H1 (cell line): ENCODE measurements at regions not wholly inside any gene's neighbourhood (a gene's known extent, or its start where the extent isn't known, plus 50 kb on each side); places are given as distances from the start of the nearest gene placed in this dataset.

ENCODE experiments used
- CTCF ChIA-PET: fragments of 300-600 bp; sonication (Branson Sonifier 250); formaldehyde crosslinking; loops from one replicate; lab custom pipeline; 2021; ENCODE audit not compliant: partially characterized antibody; lab: Charles Lee
- POLR2A ChIA-PET: fragments of 300-600 bp; sonication (Branson Sonifier 250); formaldehyde crosslinking; loops from one replicate; lab custom pipeline; 2021; ENCODE audit warnings: inconsistent platforms; ENCODE audit not compliant: partially characterized antibody; lab: Charles Lee
- DNase-seq, 2 experiments: peaks; one replicate each; pipeline versions ENCODE4 v3.0.0 to v3.0.0-alpha.2; 2010 to 2022; ENCODE audit warnings: low spot score in 2 of 2, low read depth in 1 of 2, mixed read lengths in 1 of 2
- FAIRE-seq: peaks from 2 replicates; lab custom pipeline; 2011; peaks lifted over from hg19 to GRCh38; lab: Jason Lieb, UNC
- H2AFZ ChIP-seq: 2 replicates; pipeline ENCODE4 v1.8.1; 2012; ENCODE audit warnings: low read length, inconsistent platforms
- H2AK5ac ChIP-seq: 2 replicates; pipeline ENCODE4 v1.6.1; 2013; ENCODE audit warnings: low read depth, low read length
- H2BK120ac ChIP-seq: replicated peaks from 2 replicates; pipeline ENCODE3; 2013; ENCODE audit warnings: low read depth, low read length, inconsistent platforms
- H2BK12ac ChIP-seq: 2 replicates; pipeline ENCODE4 v1.6.1; 2013; ENCODE audit warnings: low read depth, low read length
- H2BK15ac ChIP-seq: 2 replicates; pipeline ENCODE4 v1.6.1; 2013; ENCODE audit warnings: low read length
- H2BK20ac ChIP-seq: 2 replicates; pipeline ENCODE4 v1.6.1; 2013; ENCODE audit warnings: low read length
- H2BK5ac ChIP-seq: 2 replicates; pipeline ENCODE4 v1.6.1; 2013; ENCODE audit warnings: low read depth, low read length
- H3K14ac ChIP-seq: 2 replicates; pipeline ENCODE4 v1.6.1; 2013; ENCODE audit warnings: inconsistent platforms; ENCODE audit not compliant: insufficient read length
- H3K18ac ChIP-seq: 2 replicates; pipeline ENCODE4 v1.6.1; 2013; ENCODE audit warnings: low read length; ENCODE audit errors: extremely low read depth
- H3K23ac ChIP-seq: 2 replicates; pipeline ENCODE4 v1.6.1; 2013; ENCODE audit warnings: inconsistent platforms; ENCODE audit not compliant: insufficient read length
- H3K23me2 ChIP-seq: 2 replicates; pipeline ENCODE4 v1.6.1; 2013; ENCODE audit warnings: low read depth, low read length
- H3K27ac ChIP-seq: 2 replicates; pipeline ENCODE4 v1.6.1; 2011; ENCODE audit warnings: low read depth, low read length, inconsistent platforms
- H3K27me3 ChIP-seq, 4 experiments: replicated peaks in 1 of 4; 1 replicate in 1 of 4; 2 replicates in 3 of 4; pipeline versions ENCODE4 v1.6.1 to v1.8.1; 2011 to 2013; ENCODE audit warnings: low read length in 3 of 4, mild to moderate bottlenecking in 3 of 4, inconsistent platforms in 2 of 4, mixed read lengths in 2 of 4, moderate library complexity in 1 of 4; ENCODE audit not compliant: control insufficient read depth in 3 of 4, insufficient read depth in 3 of 4; ENCODE audit errors: extremely low read depth in 1 of 4
- H3K36me3 ChIP-seq, 4 experiments: 2 replicates each; pipeline versions ENCODE4 v1.6.1 to v1.8.1; 2011 to 2013; ENCODE audit warnings: mild to moderate bottlenecking in 4 of 4, low read length in 3 of 4, moderate library complexity in 2 of 4, control low read depth in 1 of 4, inconsistent platforms in 1 of 4; ENCODE audit not compliant: insufficient read depth in 4 of 4, control insufficient read depth in 2 of 4
- H3K4ac ChIP-seq: replicated peaks from 2 replicates; pipeline ENCODE3; 2013; ENCODE audit warnings: low read length, low read depth, mixed read lengths, inconsistent platforms; ENCODE audit not compliant: insufficient read length
- H3K4me1 ChIP-seq, 4 experiments: replicated peaks in 1 of 4; 1 replicate in 1 of 4; 2 replicates in 3 of 4; pipeline versions ENCODE4 v1.6.1 to v1.8.1; 2011 to 2013; ENCODE audit warnings: low read length in 3 of 4, inconsistent platforms in 2 of 4, mixed read lengths in 1 of 4; ENCODE audit not compliant: insufficient read depth in 4 of 4, control insufficient read depth in 3 of 4
- H3K4me2 ChIP-seq, 2 experiments: 2 replicates each; pipeline versions ENCODE4 v1.6.1 to v1.8.1; 2011 to 2013; ENCODE audit warnings: low read depth in 2 of 2, low read length in 2 of 2, control low read depth in 1 of 2, inconsistent platforms in 1 of 2, mild to moderate bottlenecking in 1 of 2; ENCODE audit not compliant: insufficient read depth in 1 of 2
- H3K4me3 ChIP-seq, 4 experiments: fragments of 200-600, 300-600 bp in 1 of 4; sonication (generic), shearing (Covaris generic), sonication (Bioruptor Twin) in 1 of 4; 2 replicates each; pipeline versions ENCODE4 v1.5.1 to v1.8.1; 2011 to 2016; ENCODE audit warnings: low read length in 4 of 4, low read depth in 3 of 4, control low read depth in 2 of 4, inconsistent platforms in 2 of 4, mild to moderate bottlenecking in 2 of 4, mixed read lengths in 1 of 4, moderate library complexity in 1 of 4; ENCODE audit not compliant: insufficient read depth in 2 of 4; ENCODE audit errors: extremely low read depth in 1 of 4
- H3K56ac ChIP-seq: replicated peaks from 2 replicates; pipeline ENCODE3; 2013; ENCODE audit warnings: low read depth, mild to moderate bottlenecking, mixed read lengths, low read length, inconsistent platforms; ENCODE audit not compliant: insufficient read length
- H3K79me1 ChIP-seq: 2 replicates; pipeline ENCODE4 v1.6.1; 2013; ENCODE audit warnings: low read depth, low read length, control low read depth
- H3K79me2 ChIP-seq, 2 experiments: 2 replicates each; pipeline versions ENCODE4 v1.6.1 to v1.8.1; 2012 to 2013; ENCODE audit warnings: low read length in 2 of 2, mild to moderate bottlenecking in 2 of 2, inconsistent platforms in 1 of 2; ENCODE audit not compliant: insufficient read depth in 2 of 2, control insufficient read depth in 1 of 2
- H3K9ac ChIP-seq, 4 experiments: replicated peaks in 1 of 4; 1 replicate in 1 of 4; 2 replicates in 3 of 4; pipeline versions ENCODE4 v1.6.1 to v1.8.1; 2011 to 2013; ENCODE audit warnings: low read depth in 3 of 4, low read length in 3 of 4, control low read depth in 2 of 4, mild to moderate bottlenecking in 2 of 4, moderate library complexity in 2 of 4, inconsistent platforms in 1 of 4; ENCODE audit errors: extremely low read depth in 1 of 4
- H3K9me3 ChIP-seq, 2 experiments: 2 replicates each; pipeline versions ENCODE4 v1.6.1 to v1.8.1; 2012 to 2013; ENCODE audit warnings: mild to moderate bottlenecking in 2 of 2, moderate library complexity in 2 of 2, control low read depth in 1 of 2, inconsistent platforms in 1 of 2, low read depth in 1 of 2, low read length in 1 of 2, mixed read lengths in 1 of 2; ENCODE audit not compliant: insufficient read depth in 2 of 2
- H4K20me1 ChIP-seq, 2 experiments: replicated peaks in 1 of 2; 2 replicates each; pipeline versions ENCODE3 to v1.8.1; 2011 to 2013; ENCODE audit warnings: inconsistent platforms in 2 of 2, low read length in 2 of 2, mild to moderate bottlenecking in 1 of 2; ENCODE audit not compliant: insufficient read depth in 2 of 2, control insufficient read depth in 1 of 2
- H4K5ac ChIP-seq: 2 replicates; pipeline ENCODE4 v1.6.1; 2013; ENCODE audit warnings: low read length, low read depth, mixed read lengths, inconsistent platforms; ENCODE audit not compliant: insufficient read length
- H4K8ac ChIP-seq: 2 replicates; pipeline ENCODE4 v1.8.0; 2013; ENCODE audit warnings: mild to moderate bottlenecking, moderate library complexity, low read length, inconsistent platforms; ENCODE audit not compliant: insufficient read depth; ENCODE audit errors: extremely low read depth
- H4K91ac ChIP-seq: replicated peaks from 2 replicates; pipeline ENCODE3; 2013; ENCODE audit warnings: low read length, mixed read lengths, inconsistent platforms; ENCODE audit not compliant: insufficient read length
- CBX8 ChIP-seq: fragments of 300-800, 300-1000 bp; sonication (generic); IDR thresholded peaks from 2 replicates; pipeline ENCODE4 v1.7.1; 2016; ENCODE audit warnings: low read depth, low read length, borderline replicate concordance
- CHD1 ChIP-seq: IDR thresholded peaks from 2 replicates; pipeline ENCODE4 v1.6.1; 2012; ENCODE audit warnings: low read depth, low read length, improper control_type of control experiment
- JUN ChIP-seq: IDR thresholded peaks from 2 replicates; pipeline ENCODE4 v1.6.1; 2011; ENCODE audit warnings: low read depth, mild to moderate bottlenecking, improper control_type of control experiment, low read length
- JUND ChIP-seq: IDR thresholded peaks from 2 replicates; pipeline ENCODE4 v1.6.1; 2011; ENCODE audit warnings: mild to moderate bottlenecking, improper control_type of control experiment, low read length
- KDM1A ChIP-seq: fragments of 200-600, 300-600 bp; sonication (generic); IDR thresholded peaks from 2 replicates; pipeline ENCODE4 v1.7.1; 2016; ENCODE audit warnings: mild to moderate bottlenecking, low read length, borderline replicate concordance
- MAFK ChIP-seq: IDR thresholded peaks from 2 replicates; pipeline ENCODE4 v1.6.1; 2012; ENCODE audit warnings: low read depth, mild to moderate bottlenecking, improper control_type of control experiment, low read length
- NANOG ChIP-seq: IDR thresholded peaks from 2 replicates; pipeline ENCODE4 v1.6.1; 2011; ENCODE audit warnings: low read length, low read depth, mild to moderate bottlenecking, inconsistent platforms; ENCODE audit not compliant: insufficient read depth, poor library complexity, severe bottlenecking
- RAD21 ChIP-seq, 2 experiments: IDR thresholded peaks in 1 of 2; conservative IDR thresholded peaks in 1 of 2; 2 replicates each; pipeline ENCODE4 v1.6.1; 2011; ENCODE audit warnings: low read depth in 2 of 2, low read length in 2 of 2, improper control_type of control experiment in 1 of 2, inconsistent platforms in 1 of 2, mild to moderate bottlenecking in 1 of 2, moderate library complexity in 1 of 2
- RNF2 ChIP-seq: fragments of 200-900, 300-1000 bp; sonication (generic); IDR thresholded peaks from 2 replicates; pipeline ENCODE4 v1.7.1; 2016; ENCODE audit warnings: borderline replicate concordance, low read depth, mild to moderate bottlenecking, antibody characterized with exemption, low read length; ENCODE audit not compliant: poor library complexity, severe bottlenecking; ENCODE audit errors: missing control alignments
- RXRA ChIP-seq: IDR thresholded peaks from 2 replicates; pipeline ENCODE4 v1.6.1; 2011; ENCODE audit warnings: low read depth, mild to moderate bottlenecking, low read length, moderate library complexity; ENCODE audit not compliant: insufficient read depth
- SP2 ChIP-seq: IDR thresholded peaks from 2 replicates; pipeline ENCODE4 v1.6.1; 2012; ENCODE audit warnings: mild to moderate bottlenecking, low read length, inconsistent platforms
- SUZ12 ChIP-seq: fragments of 200-600 bp; sonication (generic); IDR thresholded peaks from 2 replicates; pipeline ENCODE4 v1.6.1; 2012; ENCODE audit warnings: mild to moderate bottlenecking, inconsistent platforms, low read length, moderate library complexity, mixed read lengths
- TAF1 ChIP-seq: IDR thresholded peaks from 2 replicates; pipeline ENCODE4 v1.6.1; 2011; ENCODE audit warnings: mild to moderate bottlenecking, low read depth, low read length
- TBP ChIP-seq: IDR thresholded peaks from 2 replicates; pipeline ENCODE4 v1.6.1; 2011; ENCODE audit warnings: low read depth, low read length, improper control_type of control experiment

DNA sequence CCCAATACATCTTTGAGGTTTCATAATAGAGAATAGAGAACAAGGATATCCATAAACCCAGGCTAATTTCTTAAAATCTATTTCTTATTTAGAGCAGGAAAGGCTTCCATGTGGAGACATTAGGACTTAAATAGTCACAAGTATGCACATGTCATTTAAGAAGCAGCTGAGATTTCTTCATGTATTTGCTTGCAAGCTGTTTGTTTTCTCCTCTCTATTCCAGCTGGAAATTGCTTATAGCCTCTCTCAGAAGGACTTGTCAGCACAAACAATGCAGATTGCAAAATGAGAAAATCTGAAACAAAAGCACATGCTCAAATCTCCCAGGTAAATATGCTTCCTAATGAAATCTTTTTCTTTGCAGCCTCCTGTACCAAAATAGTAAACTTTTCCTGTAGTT lies 1473.1 kb downstream of the CDH8 start:
- Histone ChIP-seq H3K56ac (no peak overlapping the region), H3K9me3 (no peaks in the 10 kb centered on the region), H3K9ac (no peak overlapping the region), H3K4ac (no peak overlapping the region), H4K8ac (no peak overlapping the region), H3K36me3 (no peaks in the 10 kb centered on the region), H3K27me3 (no peaks in the 10 kb centered on the region), H2BK12ac (no peak overlapping the region), H3K4me2 (no peak overlapping the region), H2BK20ac (no peak overlapping the region), H3K79me2 (no peaks in the 10 kb centered on the region), H3K4me1 (no peaks in the 10 kb centered on the region), H4K20me1 (no peaks in the 10 kb centered on the region), H2BK120ac (no peak overlapping the region), H2BK5ac (no peak overlapping the region), H3K27ac (no peak overlapping the region), H4K91ac (no peak overlapping the region), H2BK15ac (no peak overlapping the region), H3K23me2 (no peaks in the 10 kb centered on the region), H3K4me3 (no peak overlapping the region), H3K79me1 (no peaks in the 10 kb centered on the region), H3K14ac (no peak overlapping the region), H4K5ac (no peak overlapping the region), H2AK5ac (no peak overlapping the region), H3K18ac (no peak overlapping the region), H2AFZ (no peak overlapping the region), H3K23ac (no peak overlapping the region)
- FAIRE-seq (no peak), DNase-seq (no peak)
- ChIA-PET POLR2A (no interaction called here), CTCF (interaction anchor here (0.6 kb wide), 1 partner anchor 110 kb away, joined by 3 read pairs; no protein-coding TSS in a partner anchor)
- TF ChIP-seq TBP (no peak), NANOG (no peak), CHD1 (no peak), RNF2 (no peak), CBX8 (no peak), MAFK (no peak), RXRA (no peak), RAD21 (IDR thresholded peaks at IDR 0.05 in 1 of 2, conservative IDR thresholded peaks at IDR 0.05 in 1 of 2; ENCODE audit: low read depth in 2 of 2, low read length in 2 of 2) (no peak), KDM1A (no peak), JUND (no peak), TAF1 (no peak), SP2 (no peak), JUN (no peak), SUZ12 (no peak)
